Loucy (cell line): ENCODE measurements at regions not wholly inside any gene's neighbourhood (a gene's known extent, or its start where the extent isn't known, plus 50 kb on each side); places are given as distances from the start of the nearest gene placed in this dataset.

Source experiments
- H2AFZ ChIP-seq: fragments of 200-600 bp; sonication (generic); 2 replicates; pipeline ENCODE4 v1.6.0; 2016; ENCODE audit warnings: antibody characterized with exemption, mild to moderate bottlenecking, low read length, moderate library complexity
- H3F3A ChIP-seq: fragments of 200-600 bp; 2 replicates; pipeline ENCODE4 v1.6.0; 2016; ENCODE audit warnings: antibody characterized with exemption, low read depth, mild to moderate bottlenecking
- H3K27me3 ChIP-seq: fragments of 200-600 bp; sonication (generic); 2 replicates; pipeline ENCODE4 v1.6.1; 2014; ENCODE audit warnings: low read length, mild to moderate bottlenecking; ENCODE audit not compliant: insufficient read depth, poor library complexity, severe bottlenecking
- H3K36me3 ChIP-seq: fragments of 200-600 bp; sonication (generic); 2 replicates; pipeline ENCODE4 v1.6.1; 2016; ENCODE audit warnings: low read length; ENCODE audit not compliant: insufficient read depth
- H3K4me1 ChIP-seq: fragments of 200-600 bp; sonication (generic); 2 replicates; pipeline ENCODE4 v1.5.1; 2014; ENCODE audit warnings: low read length, mild to moderate bottlenecking; ENCODE audit not compliant: insufficient read depth, poor library complexity, severe bottlenecking
- H3K4me2 ChIP-seq: fragments of 200-600 bp; sonication (generic); 2 replicates; pipeline ENCODE4 v1.6.0; 2014; ENCODE audit warnings: antibody characterized with exemption, low read length, low read depth, mild to moderate bottlenecking; ENCODE audit not compliant: poor library complexity, severe bottlenecking
- H3K4me3 ChIP-seq: fragments of 200-600 bp; sonication (generic); 2 replicates; pipeline ENCODE4 v1.5.1; 2014; ENCODE audit warnings: low read length, mild to moderate bottlenecking, mixed read lengths; ENCODE audit not compliant: poor library complexity, severe bottlenecking
- H3K79me2 ChIP-seq: fragments of 200-600 bp; sonication (generic); 2 replicates; pipeline ENCODE4 v1.6.1; 2014; ENCODE audit warnings: low read length; ENCODE audit not compliant: insufficient read depth
- H3K9ac ChIP-seq: fragments of 200-600 bp; sonication (generic); 2 replicates; pipeline ENCODE4 v1.6.0; 2014; ENCODE audit warnings: mild to moderate bottlenecking, low read depth, low read length, moderate library complexity; ENCODE audit not compliant: poor library complexity, severe bottlenecking
- H3K9me2 ChIP-seq: fragments of 200-600 bp; sonication (generic); replicated peaks from 2 replicates; pipeline ENCODE4 v1.6.1; 2016; ENCODE audit warnings: low read depth, low read length, mixed read lengths
- H3K9me3 ChIP-seq: fragments of 200-600 bp; sonication (generic); 2 replicates; pipeline ENCODE4 v1.6.1; 2014; ENCODE audit warnings: mild to moderate bottlenecking, antibody characterized with exemption, low read length, low read depth; ENCODE audit not compliant: insufficient read depth
- H4K20me1 ChIP-seq: fragments of 200-600 bp; sonication (generic); 2 replicates; pipeline ENCODE4 v1.6.0; 2014; ENCODE audit warnings: antibody characterized with exemption, low read length, mild to moderate bottlenecking; ENCODE audit not compliant: insufficient read depth, poor library complexity, severe bottlenecking
- CTCF ChIP-seq: fragments of 200-600 bp; sonication (generic); conservative IDR thresholded peaks from 2 replicates; pipeline ENCODE4 v1.5.1; 2014; ENCODE audit warnings: mild to moderate bottlenecking, antibody characterized with exemption, low read length
- EZH2phosphoT487 ChIP-seq: fragments of 200-600 bp; IDR thresholded peaks from 2 replicates; pipeline ENCODE4 v1.6.1; 2018; ENCODE audit warnings: antibody characterized with exemption, mild to moderate bottlenecking, moderate library complexity, borderline replicate concordance

GRCh38 chr2:240208631-240209211 lies 68.3 kb upstream of the OTOS start:
- Histone ChIP-seq H4K20me1 (no peaks in the 10 kb centered on the region), H3K27me3 (no peaks in the 10 kb centered on the region), H3K36me3 (no peaks in the 10 kb centered on the region), H3K4me3 (no peak overlapping the region), H3K9me2 (no peaks in the 10 kb centered on the region), H3F3A (no peaks in the 10 kb centered on the region), H2AFZ (no peak overlapping the region), H3K4me1 (no peaks in the 10 kb centered on the region), H3K9ac (no peak overlapping the region), H3K4me2 (no peak overlapping the region), H3K79me2 (no peaks in the 10 kb centered on the region), H3K9me3 (no peaks in the 10 kb centered on the region; the same call in 1 of the 2 replicates)
- no peak for TF ChIP-seq CTCF
- TF ChIP-seq EZH2phosphoT487: no peak

GRCh38 chr2:240209493-240209892 lies 69.0 kb upstream of the OTOS start:
- Histone ChIP-seq H3F3A (no peaks in the 10 kb centered on the region), H4K20me1 (no peaks in the 10 kb centered on the region), H3K9me3 (peaks cover 4% of the 10 kb centered on the region; the same call in 1 of the 2 replicates), H3K4me1 (no peaks in the 10 kb centered on the region), H3K4me3 (no peak overlapping the region), H3K27me3 (no peaks in the 10 kb centered on the region), H2AFZ (no peak overlapping the region), H3K4me2 (no peak overlapping the region), H3K9me2 (no peaks in the 10 kb centered on the region), H3K9ac (no peak overlapping the region), H3K79me2 (no peaks in the 10 kb centered on the region), H3K36me3 (no peaks in the 10 kb centered on the region)
- TF ChIP-seq EZH2phosphoT487 (no peak), CTCF (no peak)

- H3K27me3 ChIP-seq: no peaks in the 10 kb centered on the region
- H3K79me2 ChIP-seq: no peaks in the 10 kb centered on the region
- no peak overlapping the region for H2AFZ ChIP-seq
- H3K4me1 ChIP-seq: no peaks in the 10 kb centered on the region
- TF ChIP-seq CTCF: no peak
- no peak for TF ChIP-seq EZH2phosphoT487
- no peak overlapping the region for H3K4me3 ChIP-seq
- no peaks in the 10 kb centered on the region for H3K9me2 ChIP-seq
- H3K9ac ChIP-seq: no peak overlapping the region
- no peaks in the 10 kb centered on the region for H3F3A ChIP-seq
- H4K20me1 ChIP-seq: no peaks in the 10 kb centered on the region
- H3K9me3 ChIP-seq: peaks cover 7% of the 10 kb centered on the region; the same call in 1 of the 2 replicates
- H3K4me2 ChIP-seq: no peak overlapping the region
- no peaks in the 10 kb centered on the region for H3K36me3 ChIP-seq
These were observed 69.9 kb upstream of the OTOS start for GRCh38 chr2:240210198-240210965.
